ENCODE measurements at regions not wholly inside any gene's neighbourhood (a gene's known extent, or its start where the extent isn't known, plus 50 kb on each side); places are given as distances from the start of the nearest gene placed in this dataset.

GRCh38 chr2:136242687-136243277 lies 124.8 kb upstream of the CXCR4 start:
- peak; percentile 13 for DNase-seq (ENCODE audit: low read depth)

- no peak for DNase-seq (ENCODE audit: low read depth)
Measured at GRCh38 chr2:136242100-136242499, 124.2 kb upstream of the CXCR4 start.

- DNase-seq (ENCODE audit: low read depth): no peak
Measured at GRCh38 chr2:136239079-136239685, 121.2 kb upstream of the CXCR4 start.

- no peak for DNase-seq (ENCODE audit: low read depth)
Measured at GRCh38 chr2:136238286-136239078, 120.5 kb upstream of the CXCR4 start.

- DNase-seq (ENCODE audit: low read depth): no peak
Measured at GRCh38 chr2:136236019-136236418, 118.1 kb upstream of the CXCR4 start.

- DNase-seq (ENCODE audit: low read depth): no peak
Measured at GRCh38 chr2:136235546-136235945, 117.6 kb upstream of the CXCR4 start.

GRCh38 chr2:136234261-136234660 lies 116.3 kb upstream of the CXCR4 start:
- no peak for DNase-seq (ENCODE audit: low read depth)

GRCh38 chr2:136233298-136233697 lies 115.3 kb upstream of the CXCR4 start:
- no peak for DNase-seq (ENCODE audit: low read depth)

- no peak for DNase-seq (ENCODE audit: low read depth)
Measured at GRCh38 chr2:136232456-136233172, 114.7 kb upstream of the CXCR4 start.

GRCh38 chr2:136230464-136230863 lies 112.5 kb upstream of the CXCR4 start:
- DNase-seq (ENCODE audit: low read depth): no peak

- DNase-seq (ENCODE audit: low read depth): no peak
Measured at GRCh38 chr2:136226903-136227302, 109.0 kb upstream of the CXCR4 start.

- no peak for DNase-seq (ENCODE audit: low read depth)
Measured at GRCh38 chr2:136225950-136226835, 108.2 kb upstream of the CXCR4 start.

- DNase-seq (ENCODE audit: low read depth): no peak
Measured at GRCh38 chr2:136223274-136223673, 105.3 kb upstream of the CXCR4 start.

- no peak for DNase-seq (ENCODE audit: low read depth)
Measured at GRCh38 chr2:136222862-136223261, 104.9 kb upstream of the CXCR4 start.

- DNase-seq (ENCODE audit: low read depth): no peak
Measured at GRCh38 chr2:136221026-136221425, 103.1 kb upstream of the CXCR4 start.

- no peak for DNase-seq (ENCODE audit: low read depth)
Measured at GRCh38 chr2:136219963-136220362, 102.0 kb upstream of the CXCR4 start.

GRCh38 chr2:136219341-136219740 lies 101.4 kb upstream of the CXCR4 start:
- no peak for DNase-seq (ENCODE audit: low read depth)

GRCh38 chr2:136217996-136218395 lies 100.0 kb upstream of the CXCR4 start:
- no peak for DNase-seq (ENCODE audit: low read depth)

GRCh38 chr2:136215908-136216472 lies 98.0 kb upstream of the CXCR4 start:
- DNase-seq (ENCODE audit: low read depth): no peak

GRCh38 chr2:136215449-136215848 lies 97.5 kb upstream of the CXCR4 start:
- DNase-seq (ENCODE audit: low read depth): no peak
